HEK293T (cell line): ENCODE measurements at regions not wholly inside any gene's neighbourhood (a gene's known extent, or its start where the extent isn't known, plus 50 kb on each side); places are given as distances from the start of the nearest gene placed in this dataset.

Experiments
- CTCF ChIA-PET: fragments of 350-600 bp; formaldehyde crosslinking; extraction: SDS; loops from one replicate; lab custom pipeline; 2021; ENCODE audit warnings: antibody characterized with exemption, inconsistent platforms; lab: Yijun Ruan, JAX
- POLR2A ChIA-PET: fragments of 350-600 bp; formaldehyde crosslinking; extraction: SDS; loops from one replicate; lab custom pipeline; 2020; ENCODE audit warnings: antibody characterized with exemption, inconsistent platforms; lab: Yijun Ruan, JAX
- DNase-seq: peaks from one replicate; pipeline ENCODE4 v3.0.0; 2012; ENCODE audit warnings: mixed read lengths; ENCODE audit errors: extremely low spot score
- ARNT ChIP-seq: fragments of 450-650 bp; IDR thresholded peaks from 2 replicates; pipeline ENCODE4 v1.6.1; 2017; ENCODE audit warnings: mild to moderate bottlenecking
- BHLHE40 ChIP-seq: fragments of 450-650 bp; IDR thresholded peaks from 2 replicates; pipeline ENCODE4 v1.6.1; 2016; ENCODE audit warnings: mild to moderate bottlenecking, moderate library complexity, borderline replicate concordance
- CTBP1 ChIP-seq: fragments of 450-650 bp; IDR thresholded peaks from 2 replicates; pipeline ENCODE4 v1.6.1; 2016; ENCODE audit warnings: borderline replicate concordance
- ELF4 ChIP-seq: fragments of 450-650 bp; IDR thresholded peaks from 2 replicates; pipeline ENCODE4 v1.6.1; 2017; ENCODE audit warnings: antibody characterized with exemption
- FOXA1 ChIP-seq: fragments of 450-650 bp; IDR thresholded peaks from 2 replicates; pipeline ENCODE4 v1.6.1; 2016; ENCODE audit warnings: mild to moderate bottlenecking
- FOXK2 ChIP-seq: fragments of 450-650 bp; IDR thresholded peaks from 2 replicates; pipeline ENCODE4 v1.6.1; 2016; ENCODE audit warnings: mild to moderate bottlenecking
- FOXM1 ChIP-seq: fragments of 450-650 bp; IDR thresholded peaks from 2 replicates; pipeline ENCODE4 v1.6.1; 2017; ENCODE audit warnings: mild to moderate bottlenecking, borderline replicate concordance
- HDGF ChIP-seq: fragments of 450-650 bp; IDR thresholded peaks from 2 replicates; pipeline ENCODE4 v1.6.1; 2017; ENCODE audit warnings: antibody characterized with exemption, borderline replicate concordance
- L3MBTL2 ChIP-seq: fragments of 450-650 bp; conservative IDR thresholded peaks from 2 replicates; pipeline ENCODE4 v1.6.1; 2016; ENCODE audit warnings: mild to moderate bottlenecking
- LEF1 ChIP-seq: fragments of 450-650 bp; IDR thresholded peaks from 2 replicates; pipeline ENCODE4 v1.6.1; 2017; ENCODE audit warnings: mild to moderate bottlenecking, borderline replicate concordance
- NFRKB ChIP-seq: fragments of 450-650 bp; IDR thresholded peaks from 2 replicates; pipeline ENCODE4 v1.6.1; 2016; ENCODE audit warnings: mild to moderate bottlenecking, moderate library complexity
- PKNOX1 ChIP-seq: fragments of 450-650 bp; IDR thresholded peaks from 2 replicates; pipeline ENCODE4 v1.6.1; 2016
- SP1 ChIP-seq: fragments of 450-650 bp; IDR thresholded peaks from 2 replicates; pipeline ENCODE4 v1.6.1; 2017
- SUZ12 ChIP-seq: fragments of 450-650 bp; IDR thresholded peaks from 2 replicates; pipeline ENCODE4 v1.6.1; 2016; ENCODE audit warnings: mild to moderate bottlenecking
- TARDBP ChIP-seq: fragments of 450-650 bp; IDR thresholded peaks from 2 replicates; pipeline ENCODE4 v1.6.1; 2016
- ZNF384 ChIP-seq: fragments of 450-650 bp; IDR thresholded peaks from 2 replicates; pipeline ENCODE4 v1.6.1; 2016

GRCh38 chr10:83824099-83824498, 315.2 kb upstream of the GHITM start:
- CTCF ChIA-PET, result no interaction called here
- POLR2A ChIA-PET, result no interaction called here
- DNase-seq, result no peak
- TF ChIP-seq SP1 (no peak), CTBP1 (no peak), L3MBTL2 (no peak), ELF4 (no peak), TARDBP (no peak), PKNOX1 (no peak), HDGF (no peak), ZNF384 (no peak), BHLHE40 (no peak), FOXM1 (no peak), SUZ12 (no peak), LEF1 (no peak), ARNT (no peak), FOXA1 (no peak), FOXK2 (no peak), NFRKB (no peak)

GRCh38 chr10:83834096-83834495, 305.2 kb upstream of the GHITM start:
- DNase-seq, result no peak
- ChIA-PET CTCF (no interaction called here), POLR2A (no interaction called here)
- TF ChIP-seq PKNOX1 (no peak), NFRKB (no peak), SP1 (no peak), SUZ12 (no peak)

- no peak for DNase-seq
- POLR2A ChIA-PET, result no interaction called here
- CTCF ChIA-PET, result no interaction called here
- TF ChIP-seq TARDBP (no peak), FOXK2 (no peak), ZNF384 (no peak), NFRKB (no peak)
These were observed 303.2 kb upstream of the GHITM start for GRCh38 chr10:83835945-83836745.

- ChIA-PET POLR2A (no interaction called here), CTCF (no interaction called here)
- no peak for TF ChIP-seq L3MBTL2
- no peak for TF ChIP-seq HDGF
- no peak for TF ChIP-seq FOXM1
- no peak for TF ChIP-seq CTBP1
- TF ChIP-seq LEF1, result no peak
- DNase-seq, result no peak
These were observed 290.6 kb upstream of the GHITM start for GRCh38 chr10:83848677-83849076.

- no peak for TF ChIP-seq ARNT
- ChIA-PET POLR2A (no interaction called here), CTCF (no interaction called here)
- no peak for DNase-seq
These were observed 290.2 kb upstream of the GHITM start for GRCh38 chr10:83849150-83849549.

- ChIA-PET POLR2A (no interaction called here), CTCF (no interaction called here)
- no peak for DNase-seq
- TF ChIP-seq ARNT, result no peak
- TF ChIP-seq LEF1, result no peak
- TF ChIP-seq SP1, result no peak
- no peak for TF ChIP-seq NFRKB
- TF ChIP-seq CTBP1, result no peak
- no peak for TF ChIP-seq FOXA1
- no peak for TF ChIP-seq PKNOX1
- TF ChIP-seq ELF4, result no peak
- no peak for TF ChIP-seq ZNF384
- no peak for TF ChIP-seq L3MBTL2
- no peak for TF ChIP-seq FOXK2
These were observed 287.2 kb upstream of the GHITM start for GRCh38 chr10:83852146-83852545.

GRCh38 chr10:83862723-83863122, 276.6 kb upstream of the GHITM start:
- no peak for DNase-seq
- ChIA-PET CTCF (no interaction called here), POLR2A (no interaction called here)
- no peak for TF ChIP-seq SP1
- TF ChIP-seq SUZ12, result no peak
- no peak for TF ChIP-seq ELF4
- no peak for TF ChIP-seq PKNOX1
